Sciatic nerve (tissue), 2 donors: ENCODE measurements at regions not wholly inside any gene's neighbourhood (a gene's known extent, or its start where the extent isn't known, plus 50 kb on each side); places are given as distances from the start of the nearest gene placed in this dataset.

Experiments
- ATAC-seq: fragments of 200-7000 bp; cut with Tn5 transposase; one replicate; pipeline ENCODE4 v1.9.1; 2020; ENCODE audit warnings: mild to moderate bottlenecking, moderate library complexity
- DNase-seq: peaks from one replicate; pipeline ENCODE4 v3.0.0-alpha.2; 2020; ENCODE audit warnings: low spot score
- intact Hi-C: fragments of 100-400 bp; cut with DNase I; formaldehyde crosslinking; loops from one replicate; pipeline ENCODE4 v1.14.2; 2022
- donor health status: DM: no; HTN: no; CAD: no.
- donor health status: DM: no; HTN: no; CAD: no.

GRCh38 chr2:199659207-199659606, 191.8 kb downstream of the FTCDNL1 start:
- intact Hi-C loops: no loop called here
- ATAC-seq (peak; percentile 65), DNase-seq (peak; percentile 60)

DNA sequence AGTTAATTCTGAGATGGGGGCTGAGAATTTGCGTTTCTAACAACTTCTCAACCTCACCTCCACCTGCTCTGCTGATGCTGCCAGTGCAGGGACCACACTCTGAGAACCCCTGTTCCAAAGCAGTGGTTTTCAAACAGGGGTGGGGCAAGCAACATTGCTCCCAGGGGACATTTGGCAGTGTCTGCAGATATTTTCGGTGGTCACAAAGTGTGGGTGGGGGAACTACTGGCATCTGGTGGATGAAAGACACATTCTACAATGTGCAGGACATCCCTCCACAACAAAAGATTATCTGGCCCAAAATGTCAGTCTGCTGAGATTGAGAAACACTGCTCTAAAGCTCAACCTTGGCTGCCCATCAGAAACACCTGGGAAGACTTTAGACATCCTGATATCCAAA, 188.7 kb upstream of the SATB2 start:
- intact Hi-C loops: no loop called here
- ATAC-seq (no peak), DNase-seq (no peak)

DNA sequence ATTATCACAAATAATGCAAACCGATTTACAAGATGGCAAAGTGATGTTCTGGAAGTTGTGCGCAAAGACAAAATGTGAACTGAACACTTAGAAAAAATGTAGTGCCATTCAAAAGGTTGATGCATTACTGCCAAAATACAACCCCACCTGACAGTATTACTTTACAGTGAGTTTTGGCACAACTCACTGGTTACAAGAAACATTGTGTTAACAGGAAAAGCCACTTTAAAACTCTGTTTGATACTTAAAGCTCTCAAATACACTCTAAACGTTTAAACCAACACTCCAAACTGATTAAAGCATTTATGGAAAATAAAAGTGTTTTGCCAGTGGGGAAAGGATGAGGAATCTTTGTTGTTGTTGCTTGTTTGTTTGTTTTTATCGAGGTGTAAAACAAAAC, 173.4 kb upstream of the SATB2 start:
- intact Hi-C loops: no loop called here
- ATAC-seq: no peak
- DNase-seq: no peak

DNA sequence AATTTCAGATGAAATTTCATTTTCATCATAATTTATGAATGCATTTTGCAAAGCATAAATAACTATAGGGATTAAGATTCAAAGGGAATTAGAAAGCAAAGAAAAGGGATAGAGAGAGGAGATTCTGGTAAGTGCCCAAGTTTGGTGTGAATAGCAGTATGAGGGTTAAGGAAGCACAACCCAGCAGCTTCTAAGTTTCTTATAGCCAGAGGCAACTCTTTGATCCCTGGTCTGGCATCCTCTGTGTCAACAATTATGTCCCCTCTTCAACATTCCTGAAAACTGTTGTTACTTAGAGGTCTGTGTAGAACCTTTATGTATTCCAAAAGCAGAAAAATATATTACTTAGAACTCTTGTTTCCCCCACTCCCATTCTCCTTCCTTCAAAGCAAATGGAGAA, 171.6 kb upstream of the SATB2 start:
- intact Hi-C loops: no loop called here
- no peak for ATAC-seq

GRCh38 chr2:199627417-199627816, 169.7 kb upstream of the SATB2 start:
- no peak for DNase-seq
- no peak for ATAC-seq
- intact Hi-C loops: no loop called here

More for the DNA sequence above, 171.6 kb upstream of the SATB2 start:
- DNase-seq: no peak

DNA sequence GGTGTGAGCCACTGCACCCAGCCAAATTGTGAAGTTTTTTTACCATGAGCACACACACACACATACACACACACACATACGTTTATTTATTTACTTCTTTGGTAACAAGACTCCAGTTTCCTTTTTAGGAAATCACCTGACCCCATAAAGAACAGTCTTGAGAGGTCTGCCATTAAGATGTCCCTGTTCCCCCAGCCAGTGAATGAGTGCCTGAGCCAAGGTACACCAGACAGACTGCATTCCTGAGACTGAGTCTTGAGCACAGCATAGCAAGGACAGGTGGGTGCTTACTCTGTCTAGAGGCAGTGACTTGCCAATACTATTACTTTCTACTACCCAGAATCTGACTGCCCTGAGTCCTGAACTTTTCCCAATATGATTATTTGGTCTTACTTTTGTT, 167.2 kb upstream of the SATB2 start:
- DNase-seq (no peak), ATAC-seq (no peak)
- intact Hi-C loops: no loop called here

DNA sequence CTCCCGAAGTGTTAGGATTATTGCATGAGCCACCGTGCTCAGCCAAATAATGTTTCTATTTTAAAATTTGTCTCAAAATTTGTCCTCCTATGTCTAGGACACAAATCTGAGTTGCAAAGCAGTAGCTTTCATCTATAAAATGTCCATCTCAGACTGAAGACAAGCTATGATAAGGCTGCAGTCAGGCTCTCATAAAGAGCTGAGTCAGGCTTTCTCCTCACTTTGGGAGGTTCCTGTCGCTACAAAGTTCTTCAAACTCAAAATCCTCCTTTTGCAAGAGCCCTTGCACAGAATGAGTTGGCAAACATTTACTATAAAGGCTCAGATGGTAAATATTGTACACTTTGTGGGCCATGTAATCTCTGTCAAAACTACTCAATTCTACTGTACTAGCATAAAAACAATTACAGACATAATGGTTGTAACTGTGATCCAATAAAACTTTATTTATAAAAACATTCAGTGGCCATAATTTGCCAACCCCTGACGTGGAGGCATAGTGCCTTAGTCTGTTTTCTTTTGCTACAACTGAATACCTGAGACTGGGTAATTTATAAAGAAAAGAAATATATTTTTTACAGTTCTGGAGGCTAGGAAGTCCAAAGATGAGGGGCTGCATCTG, 154.9 kb upstream of the SATB2 start:
- DNase-seq (no peak), ATAC-seq (no peak)
- intact Hi-C loops: no loop called here

DNA sequence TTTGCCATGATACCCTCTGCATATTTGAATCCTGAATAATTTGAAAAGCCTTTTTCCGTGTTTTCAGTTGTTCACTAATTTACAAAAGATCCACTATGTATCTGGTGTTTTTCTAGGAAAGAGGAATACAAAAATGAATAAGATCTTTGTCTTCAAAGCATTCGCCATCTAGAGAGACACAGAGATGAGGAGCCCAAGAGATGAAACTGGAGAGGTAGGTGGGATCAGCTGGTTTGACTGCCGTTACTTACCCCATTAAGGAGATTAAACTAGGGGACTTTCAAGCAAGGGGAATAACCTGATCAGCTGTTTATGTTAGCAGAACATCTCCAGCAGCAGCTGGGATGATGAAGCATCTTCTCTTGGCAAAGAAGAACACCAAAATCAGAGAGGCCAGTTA, 150.2 kb upstream of the SATB2 start:
- intact Hi-C loops: no loop called here
- ATAC-seq: peak; percentile 64
- no peak for DNase-seq

GRCh38 chr2:199606193-199606780, 148.5 kb upstream of the SATB2 start:
- intact Hi-C loops: no loop called here
- ATAC-seq (no peak), DNase-seq (no peak)

GRCh38 chr2:199603721-199604291, 146.1 kb upstream of the SATB2 start:
- ATAC-seq (peak; percentile 47), DNase-seq (no peak)
- intact Hi-C loops: no loop called here

DNA sequence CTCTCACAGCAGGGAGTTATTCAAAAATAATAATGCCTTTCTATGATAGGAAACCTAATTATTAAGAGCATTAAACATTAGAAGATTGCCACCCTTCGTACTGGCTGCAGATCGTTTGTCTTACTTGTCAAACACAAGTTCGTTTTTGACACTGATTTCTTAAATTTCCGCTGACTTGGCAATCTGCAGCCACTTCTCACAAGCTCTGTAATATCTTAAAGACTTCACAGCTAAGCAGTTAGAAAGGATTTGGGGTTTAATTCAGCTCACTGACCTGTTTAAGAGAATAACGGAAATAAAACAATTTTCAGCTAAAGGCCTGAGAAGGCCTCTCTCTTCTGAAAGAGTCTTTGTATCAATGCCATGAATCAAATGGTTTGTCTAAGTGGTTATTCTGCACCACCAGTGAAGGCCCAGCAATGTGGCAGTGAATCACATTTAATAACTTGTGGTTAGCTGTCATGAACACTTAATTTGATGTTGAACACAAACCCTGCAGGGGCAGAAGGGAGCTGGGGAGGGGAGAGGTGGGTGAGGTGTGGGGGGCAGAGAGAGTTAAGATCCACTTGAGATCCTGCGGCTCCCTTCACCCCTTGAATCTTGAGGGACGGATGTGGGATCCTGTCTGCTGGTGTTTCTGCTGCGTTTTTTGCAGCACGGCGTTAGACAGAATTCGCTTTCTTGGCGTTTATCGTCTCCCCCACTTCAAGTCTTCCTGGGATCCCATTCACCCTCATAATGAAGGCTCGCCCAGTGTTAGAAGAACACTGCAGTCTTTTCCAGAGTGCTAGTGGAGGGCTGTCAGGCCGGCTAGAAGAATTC, 145.4 kb upstream of the SATB2 start:
- intact Hi-C loops: no loop called here
- DNase-seq: no peak
- ATAC-seq: no peak

DNA sequence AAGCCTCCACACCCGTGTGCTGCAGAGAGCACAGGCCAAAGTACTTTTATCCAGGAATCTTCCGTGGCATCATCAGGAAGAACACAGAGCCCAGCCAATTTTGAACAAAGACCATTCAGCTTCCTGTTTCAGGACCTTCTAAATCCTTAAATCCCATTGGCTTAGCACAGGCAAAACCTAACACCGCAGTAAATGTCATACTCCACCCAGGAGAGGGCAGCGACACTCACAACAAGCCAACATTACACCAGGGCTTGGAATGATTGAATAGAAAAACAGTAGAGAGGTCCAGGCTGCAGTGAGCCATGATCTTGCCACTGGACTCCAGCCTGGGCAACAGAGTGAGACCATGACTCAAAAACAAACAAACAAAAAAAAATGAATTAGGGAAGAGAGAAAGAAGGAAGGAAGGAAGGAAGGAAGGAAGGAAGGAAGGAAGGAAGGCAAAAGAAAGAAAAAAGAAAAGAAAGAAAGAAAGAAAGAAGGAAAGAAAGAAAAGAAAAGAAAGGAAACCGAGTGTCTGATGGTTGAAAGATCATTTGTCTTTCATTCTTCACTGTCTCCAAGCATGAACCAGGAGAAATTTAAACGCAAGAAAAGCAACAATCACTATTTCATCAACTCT, 144.6 kb upstream of the SATB2 start:
- DNase-seq: no peak
- intact Hi-C loops: no loop called here
- ATAC-seq: no peak

- ATAC-seq (no peak), DNase-seq (no peak)
- intact Hi-C loops: no loop called here
Measured at GRCh38 chr2:199596549-199596948, 138.8 kb upstream of the SATB2 start.

GRCh38 chr2:199594443-199594842, 136.7 kb upstream of the SATB2 start:
- intact Hi-C loops: no loop called here
- ATAC-seq (peak; percentile 28), DNase-seq (no peak)

GRCh38 chr2:199591826-199592225, 134.1 kb upstream of the SATB2 start:
- intact Hi-C loops: no loop called here
- no peak for DNase-seq
- no peak for ATAC-seq

- DNase-seq (no peak), ATAC-seq (peak; percentile 48)
- intact Hi-C loops: no loop called here
Measured at GRCh38 chr2:199590321-199591203, 132.8 kb upstream of the SATB2 start.

- ATAC-seq: no peak
- no peak for DNase-seq
- intact Hi-C loops: no loop called here
Measured at GRCh38 chr2:199589306-199589705, 131.6 kb upstream of the SATB2 start.

DNA sequence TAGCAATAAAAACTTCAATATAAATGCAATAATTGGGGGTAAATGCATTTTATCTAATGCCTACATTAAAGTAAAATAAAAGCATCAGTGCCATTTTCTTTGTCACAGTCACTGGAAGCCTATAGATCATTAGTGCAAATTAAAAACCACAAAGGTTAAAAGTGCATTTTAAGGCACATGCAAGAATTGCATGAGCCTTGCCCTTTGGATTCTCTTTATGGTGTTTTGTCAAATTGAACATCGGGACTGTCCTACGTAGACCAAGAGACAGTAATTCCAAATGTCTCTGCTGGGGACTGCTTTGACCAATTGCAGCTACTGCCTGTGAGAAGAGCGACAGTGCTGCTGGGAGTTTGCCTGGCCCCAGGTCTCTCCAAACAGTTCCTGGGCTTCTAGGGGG, 130.3 kb upstream of the SATB2 start:
- ATAC-seq (no peak), DNase-seq (no peak)
- intact Hi-C loops: no loop called here

DNA sequence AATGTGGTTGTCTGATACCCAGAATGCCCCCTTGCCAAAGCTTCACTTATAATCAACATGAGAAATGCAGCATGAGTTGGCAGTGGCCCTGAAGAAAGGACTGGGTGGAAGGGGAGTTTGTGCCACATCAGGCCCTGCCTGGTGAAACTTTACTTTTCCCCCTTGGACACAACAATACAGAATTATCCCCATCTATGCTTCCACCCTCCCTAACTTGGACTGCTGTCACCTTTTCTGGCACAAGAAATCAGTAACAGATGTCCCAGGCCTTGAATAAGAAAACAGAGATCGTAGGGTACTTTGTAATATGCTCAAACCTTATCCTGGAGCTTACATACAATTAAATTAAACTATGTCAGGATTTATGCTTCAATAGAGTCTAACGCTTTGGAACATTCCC, 128.9 kb upstream of the SATB2 start:
- DNase-seq (no peak), ATAC-seq (no peak)
- intact Hi-C loops: no loop called here
